Trophoblast cell (in vitro differentiated cells and primary cell): ENCODE measurements at regions not wholly inside any gene's neighbourhood (a gene's known extent, or its start where the extent isn't known, plus 50 kb on each side); places are given as distances from the start of the nearest gene placed in this dataset.

ENCODE experiments used
- DNase-seq, 2 donors: peaks; one replicate each; pipeline ENCODE4 v3.0.0-alpha.2; 2016
- H2AFZ ChIP-seq: 2 replicates; pipeline ENCODE4 v1.6.1; 2013; ENCODE audit warnings: low read length, moderate library complexity, mild to moderate bottlenecking; ENCODE audit not compliant: insufficient read depth, poor library complexity
- H2AK5ac ChIP-seq: 2 replicates; pipeline ENCODE4 v1.6.1; 2013; ENCODE audit warnings: mild to moderate bottlenecking, low read length
- H2BK120ac ChIP-seq: 2 replicates; pipeline ENCODE4 v1.6.1; 2013; ENCODE audit warnings: low read length, mild to moderate bottlenecking, moderate library complexity; ENCODE audit not compliant: insufficient read depth, poor library complexity
- H2BK12ac ChIP-seq: 2 replicates; pipeline ENCODE4 v1.6.1; 2013; ENCODE audit warnings: mild to moderate bottlenecking, low read length, moderate library complexity
- H2BK5ac ChIP-seq: 2 replicates; pipeline ENCODE4 v1.6.1; 2013; ENCODE audit warnings: low read length, low read depth, moderate library complexity, mild to moderate bottlenecking; ENCODE audit not compliant: poor library complexity
- H3K14ac ChIP-seq: 2 replicates; pipeline ENCODE4 v1.6.1; 2013; ENCODE audit warnings: mild to moderate bottlenecking, low read length
- H3K18ac ChIP-seq: 2 replicates; pipeline ENCODE4 v1.6.1; 2013; ENCODE audit warnings: mild to moderate bottlenecking, low read length
- H3K23ac ChIP-seq: 2 replicates; pipeline ENCODE4 v1.6.1; 2013; ENCODE audit warnings: low read length
- H3K27ac ChIP-seq: 2 replicates; pipeline ENCODE4 v1.5.1; 2013; ENCODE audit warnings: low read depth, mild to moderate bottlenecking, inconsistent platforms, low read length, moderate library complexity
- H3K27me3 ChIP-seq: 2 replicates; pipeline ENCODE4 v1.6.1; 2013; ENCODE audit warnings: inconsistent platforms, mild to moderate bottlenecking, low read length, moderate library complexity; ENCODE audit not compliant: insufficient read depth
- H3K36me3 ChIP-seq, 2 experiments: 1 replicate in 1 of 2; 2 replicates in 1 of 2; pipeline ENCODE4 v1.6.1; 2013; ENCODE audit warnings: low read length in 2 of 2, mild to moderate bottlenecking in 2 of 2, moderate library complexity in 1 of 2; ENCODE audit not compliant: insufficient read depth in 2 of 2, control insufficient read depth in 1 of 2
- H3K4ac ChIP-seq: 2 replicates; pipeline ENCODE4 v1.6.1; 2013; ENCODE audit warnings: low read depth, mild to moderate bottlenecking, low read length, moderate library complexity
- H3K4me1 ChIP-seq, 2 experiments: 1 replicate in 1 of 2; 2 replicates in 1 of 2; pipeline ENCODE4 v1.6.1; 2013; ENCODE audit warnings: low read length in 2 of 2, mild to moderate bottlenecking in 2 of 2, moderate library complexity in 1 of 2; ENCODE audit not compliant: insufficient read depth in 2 of 2, control insufficient read depth in 1 of 2
- H3K4me2 ChIP-seq: 2 replicates; pipeline ENCODE4 v1.6.1; 2013; ENCODE audit warnings: inconsistent platforms, mild to moderate bottlenecking, low read length, moderate library complexity
- H3K4me3 ChIP-seq: 2 replicates; pipeline ENCODE4 v1.5.1; 2013; ENCODE audit warnings: mild to moderate bottlenecking, low read depth, low read length, inconsistent platforms
- H3K79me1 ChIP-seq: one replicate; pipeline ENCODE4 v1.6.1; 2013; ENCODE audit warnings: low read length
- H3K79me2 ChIP-seq: 2 replicates; pipeline ENCODE4 v1.6.1; 2013; ENCODE audit warnings: low read length, mild to moderate bottlenecking; ENCODE audit not compliant: control insufficient read depth, insufficient read depth, poor library complexity
- H3K9ac ChIP-seq: 2 replicates; pipeline ENCODE4 v1.6.1; 2013; ENCODE audit warnings: mild to moderate bottlenecking, low read length
- H3K9me3 ChIP-seq: 2 replicates; pipeline ENCODE4 v1.6.1; 2013; ENCODE audit warnings: low read depth, mild to moderate bottlenecking, control low read depth, inconsistent platforms, low read length; ENCODE audit not compliant: insufficient read depth
- H4K12ac ChIP-seq: 2 replicates; pipeline ENCODE4 v1.6.1; 2013; ENCODE audit warnings: low read depth, mild to moderate bottlenecking, low read length, moderate library complexity
- H4K8ac ChIP-seq: 2 replicates; pipeline ENCODE4 v1.6.1; 2013; ENCODE audit warnings: low read depth, mild to moderate bottlenecking, low read length, moderate library complexity
- H4K91ac ChIP-seq: one replicate; pipeline ENCODE4 v1.6.1; 2013; ENCODE audit warnings: low read depth, mild to moderate bottlenecking, low read length, moderate library complexity
- WGBS: extraction: QIAGEN DNeasy Blood & Tissue Kit; methylation state at CpG from one replicate; pipeline ENCODE4 v1.1.7; 2013; ENCODE audit warnings: missing lambda C conversion rate; ENCODE audit not compliant: insufficient read length, insufficient coverage; ENCODE audit errors: extremely low coverage; 5-methylcytosine and 5-hydroxymethylcytosine counted together

DNA sequence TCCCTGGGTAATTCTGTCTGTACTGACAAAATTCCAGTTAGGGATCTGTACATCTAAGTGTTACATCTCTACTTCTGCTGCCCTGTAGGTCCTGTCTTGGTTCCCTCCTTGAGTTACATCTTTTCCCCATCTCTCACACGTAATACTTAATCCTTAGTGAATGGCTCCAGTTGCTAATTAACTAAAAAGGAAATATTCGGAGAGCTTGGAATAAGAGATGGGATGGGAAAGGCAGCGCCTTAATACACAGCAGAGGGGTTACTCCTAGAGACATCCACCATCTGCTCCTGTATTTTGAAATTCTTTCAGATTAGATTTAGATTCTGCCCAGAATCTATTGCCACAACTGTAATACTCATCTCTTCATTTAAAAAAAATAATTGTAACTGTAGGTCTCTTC, 384.0 kb downstream of the SAMD5 start:
- H3K27ac ChIP-seq = no peak overlapping the region
- H3K27me3 ChIP-seq = no peaks in the 10 kb centered on the region
- H3K79me1 ChIP-seq = no peaks in the 10 kb centered on the region
- H2BK12ac ChIP-seq = no peak overlapping the region
- no peaks in the 10 kb centered on the region for H3K9me3 ChIP-seq
- WGBS = no CpG with 5 or more reads among the region's 3 CpGs
- H3K14ac ChIP-seq = no peak overlapping the region
- no peaks in the 10 kb centered on the region for H3K4me1 ChIP-seq
- H3K9ac ChIP-seq = no peak overlapping the region
- H3K18ac ChIP-seq = no peak overlapping the region
- H3K4me2 ChIP-seq = no peak overlapping the region
- H4K91ac ChIP-seq = no peak overlapping the region
- H2BK5ac ChIP-seq = no peak overlapping the region
- H2BK120ac ChIP-seq = no peak overlapping the region
- no peak overlapping the region for H4K12ac ChIP-seq
- no peak overlapping the region for H3K4me3 ChIP-seq
- H4K8ac ChIP-seq = no peak overlapping the region
- no peak for DNase-seq
- H3K79me2 ChIP-seq = no peaks in the 10 kb centered on the region
- no peak overlapping the region for H2AFZ ChIP-seq
- no peak overlapping the region for H3K23ac ChIP-seq
- H2AK5ac ChIP-seq = no peak overlapping the region
- H3K4ac ChIP-seq = no peak overlapping the region
- no peaks in the 10 kb centered on the region for H3K36me3 ChIP-seq

DNA sequence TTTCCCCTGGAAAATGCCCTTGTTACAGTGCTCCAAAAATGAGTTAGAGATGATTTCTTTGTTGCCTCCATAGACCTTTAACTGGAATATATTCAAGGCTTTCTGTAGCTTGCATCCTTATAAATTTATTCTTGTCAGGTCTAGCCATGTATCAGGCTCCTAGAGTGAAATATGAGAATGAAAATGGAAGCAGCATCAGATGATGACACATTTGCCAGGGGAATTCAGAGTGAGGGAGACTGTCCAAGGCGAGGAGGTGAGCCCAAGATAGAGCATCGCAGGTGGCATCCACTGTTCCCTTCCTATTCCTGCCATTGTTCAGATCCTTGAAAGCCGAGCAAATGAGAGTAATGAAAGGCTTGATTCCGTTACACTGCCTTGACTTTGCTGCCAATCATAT, 386.8 kb downstream of the SAMD5 start:
- Histone ChIP-seq H3K4ac (no peak overlapping the region), H3K79me2 (no peaks in the 10 kb centered on the region), H3K14ac (no peak overlapping the region), H2AK5ac (no peak overlapping the region), H2AFZ (no peak overlapping the region), H3K36me3 (no peaks in the 10 kb centered on the region), H3K79me1 (no peaks in the 10 kb centered on the region), H3K4me2 (no peak overlapping the region), H3K18ac (no peak overlapping the region), H2BK12ac (no peak overlapping the region), H3K9me3 (no peaks in the 10 kb centered on the region), H4K8ac (no peak overlapping the region), H3K27me3 (no peaks in the 10 kb centered on the region), H3K9ac (no peak overlapping the region), H3K27ac (no peak overlapping the region), H2BK5ac (no peak overlapping the region), H4K12ac (no peak overlapping the region), H2BK120ac (no peak overlapping the region), H4K91ac (no peak overlapping the region), H3K23ac (no peak overlapping the region), H3K4me1 (no peaks in the 10 kb centered on the region), H3K4me3 (no peak overlapping the region)
- no peak for DNase-seq
- no CpG with 5 or more reads among the region's 4 CpGs for WGBS

DNA sequence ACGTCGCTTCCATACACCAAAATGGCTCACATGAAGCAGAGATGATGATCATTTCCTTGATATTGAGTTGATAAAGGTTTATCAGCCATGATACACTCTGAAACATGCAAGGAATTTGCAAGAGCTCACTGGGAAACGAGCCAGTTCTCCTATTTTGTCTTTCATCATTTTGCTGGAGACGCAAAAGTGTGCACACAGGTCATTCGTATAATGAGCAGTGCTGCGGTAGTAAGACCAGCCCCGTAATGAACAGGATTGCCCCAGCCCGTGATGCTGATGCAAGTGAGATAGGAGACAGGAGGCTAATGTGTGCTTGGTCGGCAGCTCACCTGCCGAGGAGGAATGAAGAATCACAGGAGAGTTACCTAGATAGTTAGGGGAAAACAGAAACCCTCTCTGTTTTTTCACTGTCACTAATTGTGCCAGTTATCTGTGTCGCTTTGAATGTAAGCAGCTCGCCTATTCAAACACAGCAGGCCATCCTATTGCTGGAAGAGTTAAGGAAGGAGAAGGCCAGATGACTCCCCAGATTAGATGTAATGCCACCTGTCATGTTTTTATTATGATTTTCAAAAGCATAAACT, 391.8 kb downstream of the SAMD5 start:
- WGBS = no CpG with 5 or more reads among the region's 12 CpGs
- Histone ChIP-seq H3K4me3 (no peak overlapping the region), H4K8ac (no peak overlapping the region), H2BK120ac (no peak overlapping the region), H3K4me2 (no peak overlapping the region), H3K23ac (no peak overlapping the region), H3K79me2 (no peaks in the 10 kb centered on the region), H4K12ac (no peak overlapping the region), H3K4me1 (no peaks in the 10 kb centered on the region), H2BK5ac (no peak overlapping the region), H3K36me3 (no peaks in the 10 kb centered on the region), H2BK12ac (no peak overlapping the region), H3K27me3 (no peaks in the 10 kb centered on the region), H3K27ac (no peak overlapping the region), H3K9ac (no peak overlapping the region), H3K18ac (no peak overlapping the region), H2AFZ (no peak overlapping the region), H4K91ac (no peak overlapping the region), H3K4ac (no peak overlapping the region), H3K79me1 (no peaks in the 10 kb centered on the region), H2AK5ac (no peak overlapping the region), H3K14ac (no peak overlapping the region), H3K9me3 (no peaks in the 10 kb centered on the region)
- no peak for DNase-seq

DNA sequence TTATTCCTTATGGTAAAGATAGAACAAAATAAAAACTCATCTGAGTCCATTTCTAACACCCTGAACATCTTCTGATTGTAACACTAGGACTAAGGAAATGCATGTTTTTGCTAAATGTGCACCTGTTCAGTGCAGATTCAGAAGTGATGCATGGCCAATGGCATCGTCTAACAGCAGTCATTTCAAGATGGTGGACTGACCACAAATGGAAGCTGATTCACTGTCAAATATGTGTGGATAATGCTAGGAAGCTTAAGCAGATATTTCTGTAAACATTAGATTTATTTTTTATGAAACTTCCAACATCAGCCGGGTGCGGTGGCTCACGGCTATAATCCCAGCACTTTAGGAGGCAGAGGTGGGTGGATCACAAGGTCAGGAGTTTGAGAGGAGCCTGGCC, 394.8 kb downstream of the SAMD5 start:
- Histone ChIP-seq H4K8ac (no peak overlapping the region), H2AK5ac (no peak overlapping the region), H3K4me1 (peaks cover 0 to 4% of the 10 kb centered on the region in 2 experiments), H3K18ac (no peak overlapping the region), H3K27me3 (no peaks in the 10 kb centered on the region), H3K9ac (no peak overlapping the region), H3K79me2 (no peaks in the 10 kb centered on the region), H3K14ac (no peak overlapping the region), H2BK12ac (no peak overlapping the region), H4K12ac (no peak overlapping the region), H3K4me2 (no peak overlapping the region), H3K9me3 (no peaks in the 10 kb centered on the region), H3K36me3 (no peaks in the 10 kb centered on the region), H2BK120ac (no peak overlapping the region), H2BK5ac (no peak overlapping the region), H3K4ac (no peak overlapping the region), H3K4me3 (no peak overlapping the region), H3K23ac (no peak overlapping the region), H2AFZ (no peak overlapping the region), H3K79me1 (no peaks in the 10 kb centered on the region), H3K27ac (no peak overlapping the region), H4K91ac (no peak overlapping the region)
- no peak for DNase-seq
- no CpG with 5 or more reads among the region's 4 CpGs for WGBS
